Hematopoietic multipotent progenitor cell treated with erythropoietin and hydrocortisone succinate and interleukin-3 and kit ligand, for 8 days (in vitro differentiated cells): ENCODE measurements at regions not wholly inside any gene's neighbourhood (a gene's known extent, or its start where the extent isn't known, plus 50 kb on each side); places are given as distances from the start of the nearest gene placed in this dataset.
"Not testable (repeated sequence)": the region's sequence is repeated elsewhere in the genome, so short reads cannot be mapped to it uniquely, and the experiment has no call there.

ENCODE experiments used
- DNase-seq: peaks from one replicate; pipeline ENCODE4 v3.0.0-alpha.2; 2015

DNA sequence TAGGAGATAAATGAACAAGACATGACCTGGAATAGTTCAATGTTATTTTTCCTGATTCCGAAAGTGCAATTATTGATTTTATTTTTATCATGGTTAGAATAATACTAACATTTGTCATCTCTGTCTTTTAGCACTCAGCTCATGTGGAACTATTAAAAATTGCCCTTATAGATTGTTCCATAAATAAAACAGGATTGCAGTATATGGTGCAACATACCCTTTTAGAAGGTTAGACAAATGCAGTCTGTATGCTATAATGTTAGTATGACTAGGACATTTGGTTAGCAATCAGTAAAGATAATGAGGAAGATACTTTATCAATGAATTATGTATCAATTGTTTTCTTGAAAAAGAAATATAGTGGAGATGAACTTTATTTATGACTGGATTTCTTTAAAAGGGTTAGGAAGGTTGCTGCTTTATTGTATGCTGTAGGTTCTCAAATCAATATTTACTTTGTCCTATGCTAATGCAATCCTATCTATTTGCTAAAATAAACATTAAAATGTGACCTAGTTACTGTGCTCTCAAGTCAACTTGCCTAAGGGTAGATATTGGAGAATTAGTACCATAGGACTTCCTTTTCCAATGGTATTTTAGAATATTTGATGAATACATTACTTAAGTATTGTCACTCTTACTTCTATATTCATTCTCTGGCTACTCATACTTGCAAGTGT, 348.9 kb upstream of the ISL1 start:
- no peak for DNase-seq

- DNase-seq = no peak
Observed at GRCh38 chr5:51039424-51040329, 343.6 kb upstream of the ISL1 start.

GRCh38 chr5:51043745-51044144, 339.5 kb upstream of the ISL1 start:
- no peak for DNase-seq

DNA sequence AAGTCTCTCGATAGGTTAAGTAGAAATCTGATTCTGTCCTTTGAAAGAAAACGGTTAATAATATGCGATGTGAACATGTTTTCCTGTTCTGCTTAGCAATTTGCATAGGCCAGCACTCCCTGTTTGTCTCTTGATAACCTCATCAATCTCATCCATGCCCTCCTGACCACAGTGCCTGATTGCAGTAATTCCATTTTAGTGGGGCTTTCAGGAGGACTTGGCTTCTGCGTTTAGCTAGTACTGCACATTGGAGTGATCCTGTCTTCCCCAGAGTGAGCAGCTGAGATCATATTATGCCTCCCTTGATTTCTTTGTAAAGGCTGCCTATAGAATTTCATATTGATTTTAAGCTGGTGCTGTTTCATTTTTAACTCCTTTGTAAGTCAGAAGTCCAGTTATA, 335.9 kb upstream of the ISL1 start:
- DNase-seq = no peak

DNA sequence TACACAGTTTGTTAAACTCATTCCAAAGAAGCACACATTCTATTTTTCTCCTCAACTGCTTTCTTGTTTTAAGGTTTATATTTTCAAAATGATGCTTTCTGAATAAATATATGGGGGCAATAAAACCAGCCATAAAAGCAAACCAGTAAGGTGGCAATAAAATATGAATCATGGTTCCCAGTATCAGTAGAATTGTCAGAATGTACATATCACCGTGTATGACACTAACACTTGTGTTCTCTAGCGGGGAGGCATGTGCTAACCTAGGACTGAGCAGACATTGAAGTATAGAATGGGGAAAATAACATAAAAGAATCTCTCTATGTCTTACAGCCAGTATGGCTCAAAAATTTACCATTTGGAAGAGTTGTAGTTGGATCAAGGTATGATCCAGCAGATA, 329.9 kb upstream of the ISL1 start:
- DNase-seq = no peak

GRCh38 chr5:51060953-51061352, 322.3 kb upstream of the ISL1 start:
- DNase-seq = no peak

DNA sequence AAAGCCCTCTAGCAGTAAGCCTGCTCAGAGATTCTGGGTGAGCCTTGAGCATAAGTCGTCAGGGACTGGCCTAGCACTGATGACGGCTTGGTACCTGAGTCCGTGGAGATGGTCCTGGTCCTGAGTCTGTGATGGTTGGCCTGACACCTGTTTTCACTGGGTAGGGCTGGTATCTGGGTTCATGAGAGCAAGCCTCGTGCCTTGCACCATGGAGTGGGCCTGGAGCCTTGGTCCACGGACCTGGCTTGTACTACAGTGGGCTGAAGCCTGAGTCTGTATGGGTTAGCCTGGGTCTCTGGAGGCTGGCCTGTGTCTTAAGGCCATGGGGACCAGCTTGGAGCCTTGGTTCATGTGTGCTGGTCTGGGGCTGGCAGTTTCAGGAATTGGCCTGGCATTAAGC, 310.3 kb upstream of the ISL1 start:
- DNase-seq = no peak

DNA sequence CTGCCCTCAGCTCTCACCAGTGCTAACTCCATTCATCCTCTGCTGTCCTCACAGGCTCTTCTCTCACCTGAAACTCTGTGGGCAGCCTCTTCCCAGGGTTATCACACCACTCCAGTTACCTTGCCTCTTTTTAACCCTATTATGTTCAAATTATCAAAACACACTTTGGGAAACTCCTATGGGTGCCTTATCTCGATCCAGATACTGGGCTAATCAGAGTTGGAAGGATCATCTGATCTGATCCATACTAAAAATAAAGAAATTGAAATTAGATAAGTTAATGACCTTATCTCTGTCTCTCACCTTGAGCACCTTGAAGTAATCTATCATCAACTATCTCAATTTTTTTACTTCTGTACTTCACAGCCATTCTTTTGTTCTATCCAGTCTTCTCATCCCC, 300.5 kb upstream of the ISL1 start:
- DNase-seq = no peak

DNA sequence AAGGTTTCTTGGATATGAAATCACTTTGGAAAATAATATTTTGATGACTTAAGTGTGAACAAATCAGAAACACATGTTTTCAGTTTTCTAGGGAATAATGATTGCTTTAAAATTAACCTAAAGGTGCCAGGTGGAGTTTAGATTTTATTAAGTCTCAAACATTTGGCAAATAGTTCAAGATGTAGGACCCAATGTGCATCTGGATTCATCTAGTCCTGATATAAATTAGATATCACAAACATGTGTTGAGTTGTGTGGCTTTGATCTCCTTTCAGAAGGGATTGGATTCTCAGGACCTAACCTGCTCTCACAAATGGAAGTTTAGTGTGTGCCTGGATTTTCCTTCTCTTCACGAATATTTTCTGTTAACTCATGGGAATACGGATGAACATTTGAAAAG, 291.4 kb upstream of the ISL1 start:
- no peak for DNase-seq

- DNase-seq = no peak
Observed at GRCh38 chr5:51095486-51095885, 287.8 kb upstream of the ISL1 start.

DNA sequence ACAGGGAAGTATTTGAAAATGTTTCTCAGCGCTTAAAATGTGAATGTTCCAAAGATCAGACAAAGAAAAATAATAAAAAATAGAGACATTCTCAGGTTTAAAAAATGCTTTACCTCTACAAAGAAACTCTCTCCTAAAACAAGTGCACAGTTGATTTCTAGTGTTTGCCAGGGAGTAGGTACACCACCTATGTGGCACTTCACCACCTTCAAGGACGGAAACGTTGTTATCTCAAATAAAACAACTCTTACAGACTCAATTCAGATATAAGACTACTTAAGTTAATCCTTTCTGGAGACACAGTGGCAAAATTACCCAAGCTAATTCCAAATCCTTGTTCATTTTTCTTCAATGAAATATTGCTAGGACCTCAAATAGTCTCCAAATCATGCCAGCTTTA, 286.4 kb upstream of the ISL1 start:
- no peak for DNase-seq

DNA sequence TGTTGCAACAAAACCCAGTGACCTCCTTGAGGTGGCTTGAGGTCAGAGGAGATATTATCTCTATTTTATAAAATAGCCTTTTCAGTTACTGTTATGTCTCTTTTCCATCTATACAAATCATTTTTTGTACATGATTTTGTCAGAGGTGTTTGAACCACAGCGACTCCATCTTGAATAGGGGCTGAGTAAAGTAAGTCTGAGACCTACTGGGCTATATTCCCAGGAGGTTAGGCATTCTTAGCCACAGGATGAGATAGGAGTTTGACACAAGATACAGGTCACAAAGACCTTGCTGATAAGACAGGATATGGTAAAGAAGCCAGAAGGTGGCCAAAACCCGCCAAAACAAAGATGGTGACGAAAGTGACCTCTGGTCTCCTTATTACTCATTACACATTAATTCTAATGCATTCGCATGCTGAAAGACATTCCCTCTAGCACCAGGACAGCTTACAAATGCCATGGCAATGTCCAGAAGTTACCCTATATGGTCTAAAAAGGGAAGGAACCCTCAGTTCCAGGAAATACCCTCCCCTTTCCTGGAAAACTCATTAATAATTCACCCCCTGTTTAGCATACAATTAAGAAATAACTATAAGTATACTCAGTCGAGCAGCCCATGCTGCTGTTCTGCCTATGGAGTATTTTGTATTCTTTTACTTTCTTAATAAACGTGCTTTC, 283.9 kb upstream of the ISL1 start:
- no peak for DNase-seq

- no peak for DNase-seq
Observed at GRCh38 chr5:51104556-51104955, 278.7 kb upstream of the ISL1 start.

DNA sequence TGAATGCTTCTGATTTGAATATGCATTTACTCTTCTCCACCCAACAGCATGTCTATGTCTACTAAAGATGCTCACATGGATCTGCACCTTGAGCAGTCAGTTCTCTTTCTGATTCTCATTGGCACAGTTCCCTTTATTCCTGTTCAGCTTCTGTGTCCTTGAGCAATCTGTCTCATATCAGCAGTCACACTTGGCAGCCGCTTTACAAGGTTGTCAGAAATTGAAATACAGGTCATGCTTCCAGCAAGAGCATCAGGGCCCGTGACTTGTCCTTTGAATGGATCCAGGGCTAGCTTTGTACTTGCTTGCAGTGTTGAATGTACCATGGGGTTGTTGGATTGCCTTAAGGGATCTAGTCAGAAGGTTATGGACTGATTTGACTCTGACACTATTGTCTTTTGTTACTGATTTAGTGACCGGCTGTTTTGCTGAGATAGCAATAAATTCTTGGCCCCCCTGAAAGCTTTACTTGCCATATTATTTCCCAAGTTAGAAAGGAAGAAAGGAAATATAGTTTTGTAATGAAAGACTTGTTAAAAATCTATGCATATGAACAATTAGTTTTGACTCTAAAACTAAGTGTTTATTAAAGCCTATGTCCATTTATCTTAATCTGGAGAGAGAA, 273.4 kb upstream of the ISL1 start:
- no peak for DNase-seq

- no peak for DNase-seq
Observed at GRCh38 chr5:51131266-51131665, 252.0 kb upstream of the ISL1 start.

- no peak for DNase-seq
Observed at GRCh38 chr5:51138164-51138563, 245.1 kb upstream of the ISL1 start.

DNA sequence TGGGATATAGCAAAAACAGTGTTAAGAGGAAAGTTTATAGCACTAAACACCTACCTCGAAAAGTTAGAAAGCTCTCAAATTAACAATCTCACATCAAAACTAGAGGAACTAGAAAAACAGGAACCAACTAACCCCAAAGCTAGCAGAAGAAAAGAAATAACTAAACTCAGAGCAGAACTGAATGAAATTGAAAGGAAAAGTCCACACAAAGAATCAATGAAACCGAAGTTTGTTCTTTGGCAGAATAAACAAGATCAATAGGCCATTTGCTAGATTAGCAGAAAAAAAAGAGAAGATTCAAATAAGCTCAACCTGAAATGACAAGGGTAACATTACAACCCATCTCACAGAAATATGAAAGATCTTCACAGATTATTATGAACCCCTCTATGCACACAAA, 234.8 kb upstream of the ISL1 start:
- no peak for DNase-seq

DNA sequence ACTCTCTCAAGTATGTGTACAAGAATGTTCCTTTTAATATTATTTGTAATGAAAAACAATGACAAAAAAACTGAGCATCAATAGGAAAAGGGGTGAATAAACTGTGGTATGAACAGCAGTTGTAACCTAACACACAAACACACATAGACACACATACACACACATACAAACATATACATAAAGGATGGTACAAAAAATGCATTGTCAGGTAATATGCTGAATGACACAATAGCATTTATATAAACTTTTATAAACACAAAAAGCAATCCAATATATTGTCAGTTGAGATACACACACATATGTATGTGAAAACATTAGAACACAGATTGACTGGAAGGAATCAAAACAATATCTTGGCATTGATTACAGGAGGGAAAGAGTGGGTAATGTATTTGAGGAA, 227.0 kb upstream of the ISL1 start:
- DNase-seq = no peak

- DNase-seq = no peak
Observed at GRCh38 chr5:51156838-51157237, 226.4 kb upstream of the ISL1 start.

GRCh38 chr5:51159164-51159563, 224.1 kb upstream of the ISL1 start:
- no peak for DNase-seq

DNA sequence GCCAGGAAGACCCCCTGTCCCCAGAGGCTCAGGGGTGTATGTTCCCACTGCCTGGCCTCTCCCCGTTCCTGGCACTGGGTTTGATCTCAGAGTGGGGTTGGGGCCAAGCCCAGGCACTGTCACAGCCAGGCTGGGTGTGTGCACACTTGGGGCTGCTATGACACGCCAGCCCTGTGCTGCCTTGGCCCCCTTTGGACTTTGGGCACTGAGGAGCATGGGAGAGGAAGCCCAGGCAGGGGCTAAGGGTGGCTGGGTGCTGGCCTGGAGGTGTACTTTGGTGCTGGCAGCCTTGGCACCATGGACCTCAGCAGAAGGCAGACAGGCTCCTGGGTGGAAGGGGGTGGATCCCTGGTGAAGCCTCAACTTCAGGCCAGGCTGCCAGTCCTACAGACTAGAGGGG, 223.6 kb upstream of the ISL1 start:
- DNase-seq = no peak

- no peak for DNase-seq
Observed at GRCh38 chr5:51162245-51162644, 221.0 kb upstream of the ISL1 start.

DNA sequence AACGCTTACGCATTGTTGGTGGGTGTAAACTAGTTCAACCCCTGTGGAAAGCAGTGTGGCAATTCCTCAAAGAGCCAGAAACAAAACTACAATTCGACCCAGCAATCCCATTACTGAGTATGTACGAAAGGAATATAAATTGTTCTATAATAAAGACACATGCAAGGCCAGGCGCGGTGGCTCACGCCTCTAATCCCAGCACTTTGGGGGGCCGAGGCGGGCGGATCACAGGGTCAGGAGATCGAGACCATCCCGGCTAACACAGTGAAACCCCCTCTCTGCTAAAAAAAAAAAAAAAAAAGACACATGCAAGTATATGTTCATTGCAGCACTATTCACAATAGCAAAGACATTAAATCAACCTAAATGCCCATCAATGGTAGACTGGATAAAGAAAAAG, 217.6 kb upstream of the ISL1 start:
- DNase-seq = not testable (repeated sequence)
